GM18909 (cell line): ENCODE measurements at regions not wholly inside any gene's neighbourhood (a gene's known extent, or its start where the extent isn't known, plus 50 kb on each side); places are given as distances from the start of the nearest gene placed in this dataset.

ENCODE experiments used
- ATAC-seq: cut with Tn5 transposase; IDR thresholded peaks from one replicate; pipeline ENCODE4 v1.9.1; 2021; ENCODE audit warnings: mild to moderate bottlenecking; ENCODE audit not compliant: unreplicated experiment, poor library complexity

GRCh38 chr3:115438799-115439198 lies 184.5 kb upstream of the GAP43 start:
- ATAC-seq: no peak

- no peak for ATAC-seq
Measured at GRCh38 chr3:115445559-115445958, 177.8 kb upstream of the GAP43 start.

DNA sequence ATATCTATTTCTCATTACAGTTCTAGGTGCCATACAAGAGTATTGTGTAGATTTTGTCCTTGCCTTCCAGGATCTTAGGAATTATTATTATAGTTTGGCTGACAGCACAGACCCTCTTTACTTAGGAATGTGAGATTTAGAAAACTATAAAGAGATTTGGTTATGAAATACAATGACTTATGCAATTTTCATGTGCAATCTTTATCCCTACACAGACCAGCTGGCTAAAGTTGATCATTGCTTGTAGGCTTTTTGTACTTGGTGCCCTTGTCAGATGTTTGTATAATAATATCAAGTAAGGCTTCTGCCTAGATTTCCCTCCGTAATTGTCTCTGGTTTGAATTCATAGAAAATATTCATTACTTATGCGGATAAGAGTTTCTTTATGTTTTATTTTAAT lies 174.5 kb upstream of the GAP43 start:
- no peak for ATAC-seq

DNA sequence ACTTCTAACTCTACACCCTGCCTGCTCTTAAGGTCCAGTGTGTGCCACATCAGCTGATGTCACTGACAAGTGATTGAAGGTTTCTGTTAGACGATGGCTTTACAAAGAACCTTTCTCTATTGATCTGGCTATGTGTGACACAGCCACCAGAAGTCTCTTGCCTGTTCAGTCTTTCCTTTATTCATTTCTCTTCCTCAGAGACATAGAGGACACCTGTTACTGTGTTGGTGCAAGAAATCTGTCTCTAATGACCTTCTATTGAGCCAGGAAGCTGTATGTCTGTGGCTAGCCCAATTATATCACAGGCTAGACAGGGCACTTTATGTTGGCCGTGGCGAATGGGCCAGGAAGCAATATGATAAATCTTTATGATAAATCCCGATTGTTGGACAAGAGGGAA lies 173.3 kb upstream of the GAP43 start:
- ATAC-seq: no peak

GRCh38 chr3:115464036-115464435 lies 159.3 kb upstream of the GAP43 start:
- no peak for ATAC-seq

GRCh38 chr3:115469649-115470048 lies 153.7 kb upstream of the GAP43 start:
- no peak for ATAC-seq

DNA sequence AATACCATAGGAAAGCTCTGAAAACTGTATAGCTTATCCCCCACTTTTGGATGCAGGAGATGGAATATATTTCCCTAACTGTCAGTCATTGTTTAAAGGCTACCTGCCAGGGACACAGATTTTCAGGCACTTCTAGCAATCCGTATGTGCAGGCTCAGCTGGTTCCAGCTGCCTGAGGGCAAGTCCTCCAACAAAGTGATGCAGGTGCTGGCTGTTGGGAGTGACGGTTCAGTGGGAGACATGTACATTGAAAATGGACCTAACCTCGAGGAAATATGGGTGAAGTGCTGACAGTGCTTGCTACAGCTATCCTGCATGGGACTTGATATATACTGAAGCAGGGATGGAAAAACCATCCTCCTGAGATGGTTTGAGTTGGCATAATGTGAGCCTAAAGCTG lies 153.1 kb upstream of the GAP43 start:
- ATAC-seq: no peak

DNA sequence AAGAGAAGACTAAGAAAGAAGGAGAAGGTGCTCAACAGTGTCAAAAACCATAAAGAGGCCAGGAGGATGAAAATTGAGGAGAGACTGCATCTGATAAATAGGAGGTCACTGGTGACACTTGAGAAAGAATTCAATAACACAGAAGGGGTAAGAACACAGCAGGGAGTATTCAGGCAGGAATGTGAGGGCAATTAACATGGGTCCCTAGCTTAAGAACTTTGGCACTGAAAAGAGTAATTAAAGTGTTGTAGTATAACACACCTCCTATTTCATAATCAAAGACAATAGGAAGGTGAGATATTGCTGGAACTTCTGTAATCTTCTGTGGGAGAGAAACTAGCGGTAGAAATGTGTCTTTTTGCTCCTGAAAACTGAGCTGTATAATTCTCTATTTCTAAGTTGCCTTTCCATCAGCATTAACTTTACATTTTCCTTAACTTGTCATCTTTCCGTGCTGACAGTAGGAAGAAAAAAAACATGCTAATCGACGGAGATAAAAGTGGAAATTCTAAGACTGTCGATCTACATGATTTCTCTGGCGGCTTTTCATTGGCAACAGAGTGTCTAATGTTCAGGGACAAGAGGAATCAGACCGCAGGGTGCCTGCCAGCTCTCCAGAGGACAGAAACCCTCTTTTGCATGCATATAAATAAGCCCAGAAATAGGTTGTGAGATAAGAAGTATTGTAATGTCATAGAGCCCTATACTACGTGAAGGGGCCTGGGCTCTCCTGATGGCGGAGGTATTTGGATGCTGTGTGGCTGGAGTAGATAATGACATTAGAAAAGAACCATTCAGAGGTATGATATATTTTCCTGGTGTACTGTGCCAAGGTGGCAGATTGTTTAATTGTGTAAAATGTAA lies 147.9 kb upstream of the GAP43 start:
- ATAC-seq: no peak

- no peak for ATAC-seq
Measured at GRCh38 chr3:115476472-115476871, 146.8 kb upstream of the GAP43 start.

- ATAC-seq: no peak
Measured at GRCh38 chr3:115478359-115478758, 145.0 kb upstream of the GAP43 start.

DNA sequence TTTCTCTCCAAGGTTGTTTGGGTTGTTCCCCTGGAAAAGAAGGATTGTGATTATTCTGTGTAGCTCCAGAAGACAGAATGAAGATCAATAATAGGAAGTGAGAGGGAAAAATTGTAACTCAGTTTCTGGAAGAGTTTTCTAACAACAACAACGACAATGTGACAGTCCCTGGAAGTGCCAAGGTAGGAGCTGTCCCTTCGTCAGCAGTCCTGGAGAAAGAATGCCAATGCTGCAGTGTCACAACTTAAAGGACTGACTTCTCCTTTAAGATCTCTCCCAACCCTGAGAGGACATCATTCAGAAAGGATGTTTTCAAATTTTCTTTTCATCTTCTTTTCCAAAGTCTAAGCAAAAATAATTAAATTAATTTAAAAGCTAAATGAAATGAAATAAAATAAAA lies 136.4 kb upstream of the GAP43 start:
- ATAC-seq: no peak

- ATAC-seq: no peak
Measured at GRCh38 chr3:115487968-115488367, 135.3 kb upstream of the GAP43 start.

DNA sequence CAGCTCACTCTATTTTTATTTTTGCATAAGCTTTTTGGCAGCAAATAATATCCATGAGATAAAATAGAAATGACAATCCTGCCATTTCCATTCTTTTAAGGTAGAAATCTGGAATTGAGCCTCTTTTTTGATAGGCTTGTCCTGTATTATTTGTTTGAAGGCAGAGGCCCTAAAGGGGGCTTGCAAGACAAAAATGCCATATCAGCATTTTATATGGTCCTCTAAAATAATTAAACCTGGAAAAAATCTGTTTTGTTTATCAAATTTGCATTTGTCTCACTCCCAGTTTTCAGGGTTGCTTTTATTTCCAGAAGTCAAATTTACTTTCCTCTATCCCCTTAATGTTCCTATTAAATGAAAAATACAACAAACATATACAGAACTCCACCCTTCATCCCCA lies 134.9 kb upstream of the GAP43 start:
- ATAC-seq: no peak

DNA sequence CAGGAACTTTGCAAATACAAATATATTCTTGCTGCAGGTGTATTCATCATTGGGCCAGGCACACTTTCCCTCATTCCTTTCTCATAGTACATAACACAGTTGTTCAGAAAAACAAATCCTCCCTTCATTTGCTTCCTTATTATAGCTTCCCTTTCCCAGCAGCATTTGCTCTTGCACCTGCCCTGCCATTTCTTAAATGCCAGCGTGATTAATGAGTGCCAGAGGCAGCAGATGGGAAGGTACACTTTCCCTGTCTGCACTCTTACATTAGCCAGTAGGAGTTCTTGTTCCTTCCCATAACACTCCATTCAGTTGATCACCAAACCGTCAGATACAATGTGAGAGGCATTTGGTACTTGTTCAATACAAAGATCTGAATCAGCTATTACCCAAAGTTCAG lies 128.5 kb upstream of the GAP43 start:
- ATAC-seq: no peak

DNA sequence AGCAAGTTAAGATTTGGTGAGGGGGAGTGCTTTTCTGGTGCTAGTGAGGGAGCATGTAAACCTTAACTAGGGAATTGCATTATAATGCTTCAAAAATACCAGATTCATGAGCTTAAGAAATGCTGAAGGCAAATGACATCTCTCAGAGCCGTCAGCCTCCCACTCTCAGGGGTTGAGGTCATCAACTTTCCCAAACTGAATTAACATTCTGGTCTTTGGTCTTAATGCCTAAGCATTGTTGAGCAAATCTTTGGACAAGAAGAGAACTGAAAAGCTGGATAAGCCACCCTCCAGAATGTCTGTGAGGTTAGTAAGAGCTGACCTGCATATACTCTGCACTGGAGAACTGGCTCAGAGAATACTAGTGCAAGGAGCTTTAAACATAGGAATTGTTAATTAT lies 124.9 kb upstream of the GAP43 start:
- ATAC-seq: no peak

- no peak for ATAC-seq
Measured at GRCh38 chr3:115498898-115499297, 124.4 kb upstream of the GAP43 start.

GRCh38 chr3:115499666-115500065 lies 123.6 kb upstream of the GAP43 start:
- no peak for ATAC-seq

GRCh38 chr3:115500795-115501194 lies 122.5 kb upstream of the GAP43 start:
- ATAC-seq: no peak

GRCh38 chr3:115502128-115502527 lies 121.2 kb upstream of the GAP43 start:
- ATAC-seq: no peak

- no peak for ATAC-seq
Measured at GRCh38 chr3:115503394-115503793, 119.9 kb upstream of the GAP43 start.

DNA sequence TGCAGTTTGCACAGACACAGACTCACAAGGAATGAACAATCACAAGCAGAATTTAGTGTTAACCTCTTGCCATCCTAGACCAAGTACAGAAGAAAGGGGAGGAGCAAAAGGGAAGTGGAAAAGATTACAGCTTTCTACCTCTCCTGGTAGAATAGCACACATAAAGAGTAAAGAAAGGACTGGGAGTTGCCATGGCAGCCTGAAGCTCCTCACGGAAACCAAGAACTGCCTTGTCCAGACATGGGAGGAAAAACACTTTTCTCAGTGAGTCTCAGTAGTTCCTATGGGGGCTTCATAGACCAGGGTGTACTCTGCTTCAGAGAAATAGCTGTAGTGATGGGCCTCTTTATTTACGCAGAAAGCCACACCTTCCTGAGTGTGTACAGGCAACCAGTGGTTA lies 114.7 kb upstream of the GAP43 start:
- no peak for ATAC-seq
